ENCODE measurements at regions not wholly inside any gene's neighbourhood (a gene's known extent, or its start where the extent isn't known, plus 50 kb on each side); places are given as distances from the start of the nearest gene placed in this dataset.

- no peak for TF ChIP-seq CTCF (conservative IDR thresholded peaks at IDR 0.05; ENCODE audit: low read length)
- TF ChIP-seq EZH2phosphoT487 (IDR thresholded peaks at IDR 0.05; ENCODE audit: borderline replicate concordance): no peak
Measured at GRCh38 chr4:18535948-18536347, 514.4 kb upstream of the LCORL start.

All from Loucy (cell line).